Ishikawa (cell line): ENCODE measurements at regions not wholly inside any gene's neighbourhood (a gene's known extent, or its start where the extent isn't known, plus 50 kb on each side); places are given as distances from the start of the nearest gene placed in this dataset.

Source experiments
- CEBPB ChIP-seq: IDR thresholded peaks from 2 replicates; pipeline ENCODE4 v1.6.1; 2012
- CREB1 ChIP-seq: IDR thresholded peaks from 2 replicates; pipeline ENCODE4 v1.6.1; 2012; ENCODE audit warnings: low read depth
- EGR1 ChIP-seq: IDR thresholded peaks from 2 replicates; pipeline ENCODE4 v1.6.1; 2012
- EP300 ChIP-seq: IDR thresholded peaks from 2 replicates; pipeline ENCODE4 v1.6.1; 2012; ENCODE audit warnings: borderline replicate concordance
- FOXM1 ChIP-seq: IDR thresholded peaks from 2 replicates; pipeline ENCODE4 v1.6.1; 2012; ENCODE audit warnings: low read depth, borderline replicate concordance
- MAX ChIP-seq: IDR thresholded peaks from 2 replicates; pipeline ENCODE4 v1.6.1; 2012
- NFIC ChIP-seq: IDR thresholded peaks from 2 replicates; pipeline ENCODE4 v1.6.1; 2012
- RAD21 ChIP-seq: IDR thresholded peaks from 2 replicates; pipeline ENCODE4 v1.6.1; 2012; ENCODE audit warnings: low read depth
- REST ChIP-seq: IDR thresholded peaks from 2 replicates; pipeline ENCODE4 v1.6.1; 2012; ENCODE audit warnings: low read depth, mild to moderate bottlenecking
- TAF1 ChIP-seq: IDR thresholded peaks from 2 replicates; pipeline ENCODE4 v1.6.1; 2012; ENCODE audit warnings: low read depth, mild to moderate bottlenecking
- TCF12 ChIP-seq: IDR thresholded peaks from 2 replicates; pipeline ENCODE4 v1.6.1; 2012; ENCODE audit warnings: low read depth
- TEAD4 ChIP-seq: IDR thresholded peaks from 2 replicates; pipeline ENCODE4 v1.6.1; 2012
- USF1 ChIP-seq: IDR thresholded peaks from 2 replicates; pipeline ENCODE4 v1.6.1; 2012
- YY1 ChIP-seq: IDR thresholded peaks from 2 replicates; pipeline ENCODE4 v1.6.1; 2012; ENCODE audit warnings: low read depth
- ZBTB7A ChIP-seq: IDR thresholded peaks from 2 replicates; pipeline ENCODE4 v1.6.1; 2012; ENCODE audit warnings: low read depth

- no peak for TF ChIP-seq NFIC
- TF ChIP-seq TEAD4 = no peak
- TF ChIP-seq ZBTB7A = no peak
- TF ChIP-seq CREB1 = no peak
- no peak for TF ChIP-seq CEBPB
- TF ChIP-seq MAX = no peak
- no peak for TF ChIP-seq FOXM1
- no peak for TF ChIP-seq EGR1
- no peak for TF ChIP-seq TAF1
- TF ChIP-seq USF1 = no peak
- no peak for TF ChIP-seq REST
- no peak for TF ChIP-seq RAD21
- TF ChIP-seq EP300 = no peak
- no peak for TF ChIP-seq YY1
- no peak for TF ChIP-seq TCF12
Observed at GRCh38 chr4:151558496-151559113, 149.6 kb downstream of the FHIP1A start.

- TF ChIP-seq TEAD4 (no peak), CREB1 (no peak), FOXM1 (no peak), MAX (no peak), NFIC (no peak), EGR1 (no peak), USF1 (no peak), TCF12 (no peak), ZBTB7A (no peak)
Observed at GRCh38 chr4:151559595-151559994, 150.6 kb downstream of the FHIP1A start.

- TF ChIP-seq EP300 = no peak
- TF ChIP-seq REST = no peak
- no peak for TF ChIP-seq MAX
- no peak for TF ChIP-seq CEBPB
- no peak for TF ChIP-seq RAD21
Observed at GRCh38 chr4:151561551-151562256, 152.7 kb downstream of the FHIP1A start.

GRCh38 chr4:151563194-151563593 lies 154.2 kb downstream of the FHIP1A start:
- TF ChIP-seq NFIC (peak; percentile 61), REST (no peak)

GRCh38 chr4:151564321-151564720 lies 155.3 kb downstream of the FHIP1A start:
- no peak for TF ChIP-seq MAX
- TF ChIP-seq CREB1 = no peak
- TF ChIP-seq TCF12 = no peak
- no peak for TF ChIP-seq RAD21
- no peak for TF ChIP-seq EP300
- TF ChIP-seq FOXM1 = no peak
